ENCODE measurements at regions not wholly inside any gene's neighbourhood (a gene's known extent, or its start where the extent isn't known, plus 50 kb on each side); places are given as distances from the start of the nearest gene placed in this dataset.

DNA sequence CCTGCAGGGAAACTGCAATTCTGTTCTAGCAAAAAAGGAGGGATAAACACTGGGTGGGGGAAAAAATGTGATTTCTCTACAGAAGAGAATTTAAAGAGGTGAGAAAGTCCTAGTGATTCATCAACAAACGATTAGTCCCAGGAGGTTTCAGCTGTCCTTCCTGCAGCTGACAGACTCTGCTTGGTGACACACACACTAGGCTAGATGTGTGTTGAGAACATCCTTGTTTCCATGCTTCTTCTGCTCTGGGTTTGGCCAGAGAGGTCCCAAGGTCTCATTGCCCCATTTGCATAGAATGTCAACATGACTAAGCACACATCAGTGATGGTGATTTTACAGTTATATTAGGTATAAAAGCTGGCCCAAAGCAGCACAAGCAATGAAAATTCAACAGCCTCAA is 258.3 kb downstream of the NFATC2 start:
- TF ChIP-seq ELF1 (IDR thresholded peaks at IDR 0.05) (no peak), JUND (IDR thresholded peaks at IDR 0.05) (no peak), EP300 (IDR thresholded peaks at IDR 0.05; ENCODE audit: borderline replicate concordance in 1 of 2, low read depth in 1 of 2, low read length in 1 of 2) (no peak), FOXJ3 (CRISPR knock-in tag; IDR thresholded peaks at IDR 0.05) (no peak), TCF12 (IDR thresholded peaks at IDR 0.05) (no peak)
- TF ChIP-seq, protein P1, sequence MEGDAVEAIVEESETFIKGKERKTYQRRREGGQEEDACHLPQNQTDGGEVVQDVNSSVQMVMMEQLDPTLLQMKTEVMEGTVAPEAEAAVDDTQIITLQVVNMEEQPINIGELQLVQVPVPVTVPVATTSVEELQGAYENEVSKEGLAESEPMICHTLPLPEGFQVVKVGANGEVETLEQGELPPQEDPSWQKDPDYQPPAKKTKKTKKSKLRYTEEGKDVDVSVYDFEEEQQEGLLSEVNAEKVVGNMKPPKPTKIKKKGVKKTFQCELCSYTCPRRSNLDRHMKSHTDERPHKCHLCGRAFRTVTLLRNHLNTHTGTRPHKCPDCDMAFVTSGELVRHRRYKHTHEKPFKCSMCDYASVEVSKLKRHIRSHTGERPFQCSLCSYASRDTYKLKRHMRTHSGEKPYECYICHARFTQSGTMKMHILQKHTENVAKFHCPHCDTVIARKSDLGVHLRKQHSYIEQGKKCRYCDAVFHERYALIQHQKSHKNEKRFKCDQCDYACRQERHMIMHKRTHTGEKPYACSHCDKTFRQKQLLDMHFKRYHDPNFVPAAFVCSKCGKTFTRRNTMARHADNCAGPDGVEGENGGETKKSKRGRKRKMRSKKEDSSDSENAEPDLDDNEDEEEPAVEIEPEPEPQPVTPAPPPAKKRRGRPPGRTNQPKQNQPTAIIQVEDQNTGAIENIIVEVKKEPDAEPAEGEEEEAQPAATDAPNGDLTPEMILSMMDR (IDR thresholded peaks at IDR 0.05) = no peak
- TF ChIP-seq, protein P2, sequence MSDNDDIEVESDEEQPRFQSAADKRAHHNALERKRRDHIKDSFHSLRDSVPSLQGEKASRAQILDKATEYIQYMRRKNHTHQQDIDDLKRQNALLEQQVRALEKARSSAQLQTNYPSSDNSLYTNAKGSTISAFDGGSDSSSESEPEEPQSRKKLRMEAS (IDR thresholded peaks at IDR 0.05; ENCODE audit: low read depth) = no peak

Data from SK-N-SH (cell line).